Type B pancreatic cell (in vitro differentiated cells): ENCODE measurements at regions not wholly inside any gene's neighbourhood (a gene's known extent, or its start where the extent isn't known, plus 50 kb on each side); places are given as distances from the start of the nearest gene placed in this dataset.

Source experiments
- DNase-seq: peaks from one replicate; pipeline ENCODE4 v3.0.0; 2021; ENCODE audit warnings: mixed read lengths; ENCODE audit not compliant: unreplicated experiment; ENCODE audit errors: extremely low spot score
- H3K27ac Mint-ChIP-seq: 2 replicates; pipeline ENCODE4 v1.8.0; 2021; ENCODE audit warnings: mild to moderate bottlenecking, mixed read lengths
- H3K27me3 Mint-ChIP-seq: 2 replicates; pipeline ENCODE4 v1.8.0; 2021; ENCODE audit warnings: mixed read lengths
- H3K36me3 Mint-ChIP-seq: 2 replicates; pipeline ENCODE4 v1.8.0; 2021; ENCODE audit warnings: mixed read lengths
- H3K4me1 Mint-ChIP-seq: one replicate; pipeline ENCODE4 v1.8.0; 2021; ENCODE audit warnings: mixed read lengths; ENCODE audit not compliant: unreplicated experiment
- H3K4me3 Mint-ChIP-seq: 2 replicates; pipeline ENCODE4 v1.8.0; 2021; ENCODE audit warnings: mild to moderate bottlenecking, mixed read lengths
- H3K9me3 Mint-ChIP-seq: 2 replicates; pipeline ENCODE4 v1.8.0; 2021; ENCODE audit warnings: mixed read lengths
- TF ChIP-seq, protein P1 (sequence below): fragments of 200-600 bp; sonication (generic); conservative IDR thresholded peaks from 2 replicates; pipeline ENCODE4 v1.5.0; 2021; ENCODE audit warnings: antibody characterized with exemption, mild to moderate bottlenecking

GRCh38 chr11:128133501-128133900 lies 453.9 kb downstream of the ETS1 start:
- Mint-ChIP-seq H3K27ac (no peak overlapping the region), H3K36me3 (no peaks in the 10 kb centered on the region), H3K27me3 (no peaks in the 10 kb centered on the region), H3K9me3 (peaks cover 5% of the 10 kb centered on the region), H3K4me3 (peak overlapping the region; percentile 0), H3K4me1 (peaks cover 37% of the 10 kb centered on the region)
- TF ChIP-seq, protein P1, sequence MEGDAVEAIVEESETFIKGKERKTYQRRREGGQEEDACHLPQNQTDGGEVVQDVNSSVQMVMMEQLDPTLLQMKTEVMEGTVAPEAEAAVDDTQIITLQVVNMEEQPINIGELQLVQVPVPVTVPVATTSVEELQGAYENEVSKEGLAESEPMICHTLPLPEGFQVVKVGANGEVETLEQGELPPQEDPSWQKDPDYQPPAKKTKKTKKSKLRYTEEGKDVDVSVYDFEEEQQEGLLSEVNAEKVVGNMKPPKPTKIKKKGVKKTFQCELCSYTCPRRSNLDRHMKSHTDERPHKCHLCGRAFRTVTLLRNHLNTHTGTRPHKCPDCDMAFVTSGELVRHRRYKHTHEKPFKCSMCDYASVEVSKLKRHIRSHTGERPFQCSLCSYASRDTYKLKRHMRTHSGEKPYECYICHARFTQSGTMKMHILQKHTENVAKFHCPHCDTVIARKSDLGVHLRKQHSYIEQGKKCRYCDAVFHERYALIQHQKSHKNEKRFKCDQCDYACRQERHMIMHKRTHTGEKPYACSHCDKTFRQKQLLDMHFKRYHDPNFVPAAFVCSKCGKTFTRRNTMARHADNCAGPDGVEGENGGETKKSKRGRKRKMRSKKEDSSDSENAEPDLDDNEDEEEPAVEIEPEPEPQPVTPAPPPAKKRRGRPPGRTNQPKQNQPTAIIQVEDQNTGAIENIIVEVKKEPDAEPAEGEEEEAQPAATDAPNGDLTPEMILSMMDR: no peak
- no peak for DNase-seq

GRCh38 chr11:128130052-128130451 lies 457.3 kb downstream of the ETS1 start:
- DNase-seq: no peak
- Mint-ChIP-seq H3K27me3 (no peaks in the 10 kb centered on the region), H3K27ac (no peak overlapping the region), H3K9me3 (no peaks in the 10 kb centered on the region), H3K4me3 (no peak overlapping the region), H3K4me1 (peaks cover 34% of the 10 kb centered on the region), H3K36me3 (no peaks in the 10 kb centered on the region)
- TF ChIP-seq, protein P1: no peak

- Mint-ChIP-seq H3K9me3 (no peaks in the 10 kb centered on the region), H3K36me3 (no peaks in the 10 kb centered on the region), H3K27me3 (no peaks in the 10 kb centered on the region), H3K27ac (no peak overlapping the region), H3K4me1 (peaks cover 4% of the 10 kb centered on the region), H3K4me3 (no peak overlapping the region)
- TF ChIP-seq, protein P1: no peak
- no peak for DNase-seq
Observed at GRCh38 chr11:128125723-128126122, 461.6 kb downstream of the ETS1 start.

DNA sequence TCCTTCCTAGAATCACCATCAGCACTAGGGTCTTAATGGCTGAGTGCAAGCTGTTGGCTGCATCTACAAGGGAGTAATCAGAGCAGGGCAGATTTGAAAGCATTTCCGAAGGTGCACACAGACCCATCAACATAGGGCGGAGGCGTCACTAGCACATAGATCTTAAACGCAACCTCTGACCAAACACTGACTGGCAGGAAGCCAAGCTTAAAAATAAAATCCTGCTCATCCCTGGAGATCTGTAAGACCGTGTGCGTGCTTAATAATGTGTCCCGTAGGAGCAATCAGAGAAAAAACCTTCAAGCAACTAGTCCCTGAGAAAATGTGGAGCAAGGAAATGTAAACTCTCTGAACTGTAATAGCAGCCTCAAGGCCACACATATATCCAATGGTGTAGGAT lies 470.5 kb downstream of the ETS1 start:
- no peaks in the 10 kb centered on the region for H3K27me3 Mint-ChIP-seq
- no peak for DNase-seq
- no peak overlapping the region for H3K27ac Mint-ChIP-seq
- no peaks in the 10 kb centered on the region for H3K36me3 Mint-ChIP-seq
- no peaks in the 10 kb centered on the region for H3K9me3 Mint-ChIP-seq
- H3K4me1 Mint-ChIP-seq: peaks cover 12% of the 10 kb centered on the region
- H3K4me3 Mint-ChIP-seq: peak overlapping the region; percentile 15
- TF ChIP-seq, protein P1: no peak

- H3K27me3 Mint-ChIP-seq: no peaks in the 10 kb centered on the region
- TF ChIP-seq, protein P1: no peak
- H3K9me3 Mint-ChIP-seq: no peaks in the 10 kb centered on the region
- no peaks in the 10 kb centered on the region for H3K36me3 Mint-ChIP-seq
- H3K4me1 Mint-ChIP-seq: peaks cover 12% of the 10 kb centered on the region
- no peak for DNase-seq
- peak overlapping the region; percentile 15 for H3K4me3 Mint-ChIP-seq
- H3K27ac Mint-ChIP-seq: no peak overlapping the region
Observed at GRCh38 chr11:128116447-128116846, 470.9 kb downstream of the ETS1 start.

GRCh38 chr11:128105950-128106349 lies 481.4 kb downstream of the ETS1 start:
- TF ChIP-seq, protein P1: no peak
- no peak for DNase-seq
- peaks cover 9% of the 10 kb centered on the region for H3K4me1 Mint-ChIP-seq
- H3K9me3 Mint-ChIP-seq: peaks cover 4% of the 10 kb centered on the region
- no peaks in the 10 kb centered on the region for H3K36me3 Mint-ChIP-seq
- no peaks in the 10 kb centered on the region for H3K27me3 Mint-ChIP-seq
- H3K27ac Mint-ChIP-seq: no peak overlapping the region
- no peak overlapping the region for H3K4me3 Mint-ChIP-seq
